H1 (cell line): ENCODE measurements at regions not wholly inside any gene's neighbourhood (a gene's known extent, or its start where the extent isn't known, plus 50 kb on each side); places are given as distances from the start of the nearest gene placed in this dataset.

ENCODE experiments used
- CTCF ChIA-PET: fragments of 300-600 bp; sonication (Branson Sonifier 250); formaldehyde crosslinking; loops from one replicate; lab custom pipeline; 2021; ENCODE audit not compliant: partially characterized antibody; lab: Charles Lee
- POLR2A ChIA-PET: fragments of 300-600 bp; sonication (Branson Sonifier 250); formaldehyde crosslinking; loops from one replicate; lab custom pipeline; 2021; ENCODE audit warnings: inconsistent platforms; ENCODE audit not compliant: partially characterized antibody; lab: Charles Lee
- DNase-seq, 2 experiments: peaks; one replicate each; pipeline versions ENCODE4 v3.0.0 to v3.0.0-alpha.2; 2010 to 2022; ENCODE audit warnings: low spot score in 2 of 2, low read depth in 1 of 2, mixed read lengths in 1 of 2
- FAIRE-seq: peaks from 2 replicates; lab custom pipeline; 2011; peaks lifted over from hg19 to GRCh38; lab: Jason Lieb, UNC
- H2AFZ ChIP-seq: 2 replicates; pipeline ENCODE4 v1.8.1; 2012; ENCODE audit warnings: low read length, inconsistent platforms
- H2AK5ac ChIP-seq: 2 replicates; pipeline ENCODE4 v1.6.1; 2013; ENCODE audit warnings: low read depth, low read length
- H2BK120ac ChIP-seq: replicated peaks from 2 replicates; pipeline ENCODE3; 2013; ENCODE audit warnings: low read depth, low read length, inconsistent platforms
- H2BK12ac ChIP-seq: 2 replicates; pipeline ENCODE4 v1.6.1; 2013; ENCODE audit warnings: low read depth, low read length
- H2BK15ac ChIP-seq: 2 replicates; pipeline ENCODE4 v1.6.1; 2013; ENCODE audit warnings: low read length
- H2BK20ac ChIP-seq: 2 replicates; pipeline ENCODE4 v1.6.1; 2013; ENCODE audit warnings: low read length
- H2BK5ac ChIP-seq: 2 replicates; pipeline ENCODE4 v1.6.1; 2013; ENCODE audit warnings: low read depth, low read length
- H3K14ac ChIP-seq: 2 replicates; pipeline ENCODE4 v1.6.1; 2013; ENCODE audit warnings: inconsistent platforms; ENCODE audit not compliant: insufficient read length
- H3K18ac ChIP-seq: 2 replicates; pipeline ENCODE4 v1.6.1; 2013; ENCODE audit warnings: low read length; ENCODE audit errors: extremely low read depth
- H3K23ac ChIP-seq: 2 replicates; pipeline ENCODE4 v1.6.1; 2013; ENCODE audit warnings: inconsistent platforms; ENCODE audit not compliant: insufficient read length
- H3K23me2 ChIP-seq: 2 replicates; pipeline ENCODE4 v1.6.1; 2013; ENCODE audit warnings: low read depth, low read length
- H3K27ac ChIP-seq: 2 replicates; pipeline ENCODE4 v1.6.1; 2011; ENCODE audit warnings: low read depth, low read length, inconsistent platforms
- H3K27me3 ChIP-seq, 4 experiments: replicated peaks in 1 of 4; 1 replicate in 1 of 4; 2 replicates in 3 of 4; pipeline versions ENCODE4 v1.6.1 to v1.8.1; 2011 to 2013; ENCODE audit warnings: low read length in 3 of 4, mild to moderate bottlenecking in 3 of 4, inconsistent platforms in 2 of 4, mixed read lengths in 2 of 4, moderate library complexity in 1 of 4; ENCODE audit not compliant: control insufficient read depth in 3 of 4, insufficient read depth in 3 of 4; ENCODE audit errors: extremely low read depth in 1 of 4
- H3K36me3 ChIP-seq, 4 experiments: 2 replicates each; pipeline versions ENCODE4 v1.6.1 to v1.8.1; 2011 to 2013; ENCODE audit warnings: mild to moderate bottlenecking in 4 of 4, low read length in 3 of 4, moderate library complexity in 2 of 4, control low read depth in 1 of 4, inconsistent platforms in 1 of 4; ENCODE audit not compliant: insufficient read depth in 4 of 4, control insufficient read depth in 2 of 4
- H3K4ac ChIP-seq: replicated peaks from 2 replicates; pipeline ENCODE3; 2013; ENCODE audit warnings: low read length, low read depth, mixed read lengths, inconsistent platforms; ENCODE audit not compliant: insufficient read length
- H3K4me1 ChIP-seq, 4 experiments: replicated peaks in 1 of 4; 1 replicate in 1 of 4; 2 replicates in 3 of 4; pipeline versions ENCODE4 v1.6.1 to v1.8.1; 2011 to 2013; ENCODE audit warnings: low read length in 3 of 4, inconsistent platforms in 2 of 4, mixed read lengths in 1 of 4; ENCODE audit not compliant: insufficient read depth in 4 of 4, control insufficient read depth in 3 of 4
- H3K4me2 ChIP-seq, 2 experiments: 2 replicates each; pipeline versions ENCODE4 v1.6.1 to v1.8.1; 2011 to 2013; ENCODE audit warnings: low read depth in 2 of 2, low read length in 2 of 2, control low read depth in 1 of 2, inconsistent platforms in 1 of 2, mild to moderate bottlenecking in 1 of 2; ENCODE audit not compliant: insufficient read depth in 1 of 2
- H3K4me3 ChIP-seq, 4 experiments: fragments of 200-600, 300-600 bp in 1 of 4; sonication (generic), shearing (Covaris generic), sonication (Bioruptor Twin) in 1 of 4; 2 replicates each; pipeline versions ENCODE4 v1.5.1 to v1.8.1; 2011 to 2016; ENCODE audit warnings: low read length in 4 of 4, low read depth in 3 of 4, control low read depth in 2 of 4, inconsistent platforms in 2 of 4, mild to moderate bottlenecking in 2 of 4, mixed read lengths in 1 of 4, moderate library complexity in 1 of 4; ENCODE audit not compliant: insufficient read depth in 2 of 4; ENCODE audit errors: extremely low read depth in 1 of 4
- H3K56ac ChIP-seq: replicated peaks from 2 replicates; pipeline ENCODE3; 2013; ENCODE audit warnings: low read depth, mild to moderate bottlenecking, mixed read lengths, low read length, inconsistent platforms; ENCODE audit not compliant: insufficient read length
- H3K79me1 ChIP-seq: 2 replicates; pipeline ENCODE4 v1.6.1; 2013; ENCODE audit warnings: low read depth, low read length, control low read depth
- H3K79me2 ChIP-seq, 2 experiments: 2 replicates each; pipeline versions ENCODE4 v1.6.1 to v1.8.1; 2012 to 2013; ENCODE audit warnings: low read length in 2 of 2, mild to moderate bottlenecking in 2 of 2, inconsistent platforms in 1 of 2; ENCODE audit not compliant: insufficient read depth in 2 of 2, control insufficient read depth in 1 of 2
- H3K9ac ChIP-seq, 4 experiments: replicated peaks in 1 of 4; 1 replicate in 1 of 4; 2 replicates in 3 of 4; pipeline versions ENCODE4 v1.6.1 to v1.8.1; 2011 to 2013; ENCODE audit warnings: low read depth in 3 of 4, low read length in 3 of 4, control low read depth in 2 of 4, mild to moderate bottlenecking in 2 of 4, moderate library complexity in 2 of 4, inconsistent platforms in 1 of 4; ENCODE audit errors: extremely low read depth in 1 of 4
- H3K9me3 ChIP-seq, 2 experiments: 2 replicates each; pipeline versions ENCODE4 v1.6.1 to v1.8.1; 2012 to 2013; ENCODE audit warnings: mild to moderate bottlenecking in 2 of 2, moderate library complexity in 2 of 2, control low read depth in 1 of 2, inconsistent platforms in 1 of 2, low read depth in 1 of 2, low read length in 1 of 2, mixed read lengths in 1 of 2; ENCODE audit not compliant: insufficient read depth in 2 of 2
- H4K20me1 ChIP-seq, 2 experiments: replicated peaks in 1 of 2; 2 replicates each; pipeline versions ENCODE3 to v1.8.1; 2011 to 2013; ENCODE audit warnings: inconsistent platforms in 2 of 2, low read length in 2 of 2, mild to moderate bottlenecking in 1 of 2; ENCODE audit not compliant: insufficient read depth in 2 of 2, control insufficient read depth in 1 of 2
- H4K5ac ChIP-seq: 2 replicates; pipeline ENCODE4 v1.6.1; 2013; ENCODE audit warnings: low read length, low read depth, mixed read lengths, inconsistent platforms; ENCODE audit not compliant: insufficient read length
- H4K8ac ChIP-seq: 2 replicates; pipeline ENCODE4 v1.8.0; 2013; ENCODE audit warnings: mild to moderate bottlenecking, moderate library complexity, low read length, inconsistent platforms; ENCODE audit not compliant: insufficient read depth; ENCODE audit errors: extremely low read depth
- H4K91ac ChIP-seq: replicated peaks from 2 replicates; pipeline ENCODE3; 2013; ENCODE audit warnings: low read length, mixed read lengths, inconsistent platforms; ENCODE audit not compliant: insufficient read length
- CBX8 ChIP-seq: fragments of 300-800, 300-1000 bp; sonication (generic); IDR thresholded peaks from 2 replicates; pipeline ENCODE4 v1.7.1; 2016; ENCODE audit warnings: low read depth, low read length, borderline replicate concordance
- CTBP2 ChIP-seq: IDR thresholded peaks from 2 replicates; pipeline ENCODE4 v1.7.0; 2011; ENCODE audit warnings: borderline replicate concordance, mild to moderate bottlenecking, moderate library complexity, mixed read lengths, low read length; ENCODE audit not compliant: insufficient read depth, insufficient read length
- EGR1 ChIP-seq: IDR thresholded peaks from 2 replicates; pipeline ENCODE4 v1.6.1; 2011; ENCODE audit warnings: low read depth, low read length, borderline replicate concordance
- SRF ChIP-seq: IDR thresholded peaks from 2 replicates; pipeline ENCODE4 v1.6.1; 2011; ENCODE audit warnings: mild to moderate bottlenecking, low read depth, low read length, moderate library complexity
- TBP ChIP-seq: IDR thresholded peaks from 2 replicates; pipeline ENCODE4 v1.6.1; 2011; ENCODE audit warnings: low read depth, low read length, improper control_type of control experiment
- WGBS, 2 experiments: shearing (Covaris generic) in 1 of 2; methylation state at CpG; one replicate each; pipeline versions ENCODE4 v1.1.6 to v1.1.7; 2013 to 2015; ENCODE audit warnings: low lambda C conversion rate in 2 of 2, mixed read lengths in 2 of 2, inconsistent platforms in 1 of 2, low coverage in 1 of 2, missing lambda C conversion rate in 1 of 2; ENCODE audit not compliant: insufficient replicate concordance in 2 of 2, insufficient coverage in 1 of 2, insufficient read length in 1 of 2; ENCODE audit errors: extremely low coverage in 1 of 2, missing lambda C conversion rate in 1 of 2; 5-methylcytosine and 5-hydroxymethylcytosine counted together

DNA sequence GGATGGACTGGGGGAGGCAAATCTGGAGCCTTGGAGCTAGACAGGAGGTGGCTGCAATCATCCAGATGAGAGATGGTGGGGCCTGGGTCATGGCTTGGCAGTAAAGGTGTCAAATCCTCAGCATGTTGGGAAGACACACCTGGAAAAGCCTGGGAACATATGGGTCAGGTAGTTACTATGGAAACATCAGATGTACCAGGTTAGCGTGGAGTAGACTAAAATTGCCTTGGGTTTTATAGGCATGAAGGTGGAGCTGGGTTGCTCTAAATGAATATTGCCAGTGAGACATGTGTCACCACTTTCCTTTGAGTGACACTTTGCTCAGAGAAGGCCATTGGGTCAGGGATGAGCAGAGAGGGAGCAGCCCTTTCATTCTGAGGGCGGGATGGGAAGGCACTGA is 473.7 kb downstream of the TBC1D22A start:
- POLR2A ChIA-PET: no interaction called here
- no peak overlapping the region for H4K8ac ChIP-seq
- H3K27ac ChIP-seq: no peak overlapping the region
- H4K5ac ChIP-seq: no peak overlapping the region
- no peak overlapping the region for H3K23ac ChIP-seq
- no peak overlapping the region for H3K9ac ChIP-seq
- no peak overlapping the region for H2BK12ac ChIP-seq
- TF ChIP-seq EGR1 (no peak), SRF (no peak), CTBP2 (no peak), TBP (no peak), CBX8 (no peak)
- no peaks in the 10 kb centered on the region for H4K20me1 ChIP-seq
- H3K36me3 ChIP-seq: no peaks in the 10 kb centered on the region
- H3K27me3 ChIP-seq: no peaks in the 10 kb centered on the region
- H3K79me1 ChIP-seq: no peaks in the 10 kb centered on the region
- no peak overlapping the region for H2BK15ac ChIP-seq
- DNase-seq (no peak), FAIRE-seq (no peak)
- no peak overlapping the region for H3K4me3 ChIP-seq
- peaks cover 2% of the 10 kb centered on the region; the same call in 1 of the 2 replicates for H3K23me2 ChIP-seq
- H2AFZ ChIP-seq: no peak overlapping the region
- H3K56ac ChIP-seq: no peak overlapping the region
- H3K18ac ChIP-seq: no peak overlapping the region
- H3K4ac ChIP-seq: no peak overlapping the region
- no peak overlapping the region for H2BK20ac ChIP-seq
- H2BK120ac ChIP-seq: no peak overlapping the region
- CTCF ChIA-PET: no interaction called here
- 81% methylated on average over 2 of the region's 2 CpGs; no CpG with 5 or more reads in 1 of the 2 experiments for WGBS, 2 experiments
- H2AK5ac ChIP-seq: no peak overlapping the region
- no peaks in the 10 kb centered on the region for H3K79me2 ChIP-seq
- H3K4me1 ChIP-seq: no peaks in the 10 kb centered on the region
- H3K9me3 ChIP-seq: peaks cover 88% of the 10 kb centered on the region in 2 experiments
- no peak overlapping the region for H4K91ac ChIP-seq
- no peak overlapping the region for H2BK5ac ChIP-seq
- H3K14ac ChIP-seq: no peak overlapping the region
- H3K4me2 ChIP-seq: no peak overlapping the region
